ENCODE measurements at regions not wholly inside any gene's neighbourhood (a gene's known extent, or its start where the extent isn't known, plus 50 kb on each side); places are given as distances from the start of the nearest gene placed in this dataset.

- TF ChIP-seq, protein P1, sequence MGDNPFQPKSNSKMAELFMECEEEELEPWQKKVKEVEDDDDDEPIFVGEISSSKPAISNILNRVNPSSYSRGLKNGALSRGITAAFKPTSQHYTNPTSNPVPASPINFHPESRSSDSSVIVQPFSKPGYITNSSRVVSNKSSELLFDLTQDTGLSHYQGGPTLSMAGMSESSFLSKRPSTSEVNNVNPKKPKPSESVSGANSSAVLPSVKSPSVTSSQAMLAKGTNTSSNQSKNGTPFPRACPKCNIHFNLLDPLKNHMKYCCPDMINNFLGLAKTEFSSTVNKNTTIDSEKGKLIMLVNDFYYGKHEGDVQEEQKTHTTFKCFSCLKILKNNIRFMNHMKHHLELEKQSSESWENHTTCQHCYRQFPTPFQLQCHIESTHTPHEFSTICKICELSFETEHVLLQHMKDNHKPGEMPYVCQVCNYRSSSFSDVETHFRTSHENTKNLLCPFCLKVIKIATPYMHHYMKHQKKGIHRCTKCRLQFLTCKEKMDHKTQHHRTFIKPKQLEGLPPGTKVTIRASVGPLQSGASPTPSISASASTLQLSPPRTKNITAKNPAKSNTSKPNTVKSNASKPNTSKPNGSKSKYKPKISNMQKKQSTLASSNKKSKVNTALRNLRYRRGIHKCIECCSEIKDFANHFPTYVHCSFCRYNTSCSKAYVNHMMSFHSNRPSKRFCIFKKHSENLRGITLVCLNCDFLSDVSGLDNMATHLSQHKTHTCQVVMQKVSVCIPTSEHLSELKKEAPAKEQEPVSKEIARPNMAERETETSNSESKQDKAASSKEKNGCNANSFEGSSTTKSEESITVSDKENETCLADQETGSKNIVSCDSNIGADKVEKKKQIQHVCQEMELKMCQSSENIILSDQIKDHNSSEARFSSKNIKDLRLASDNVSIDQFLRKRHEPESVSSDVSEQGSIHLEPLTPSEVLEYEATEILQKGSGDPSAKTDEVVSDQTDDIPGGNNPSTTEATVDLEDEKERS (tag by site-specific recombination; IDR thresholded peaks at IDR 0.05), result no peak
- peak; percentile 58; the same call in 1 of the 2 replicates for TF ChIP-seq ZSCAN4 (tag by site-specific recombination; IDR thresholded peaks at IDR 0.05)
- no peak for TF ChIP-seq ZNF843 (tag by site-specific recombination; IDR thresholded peaks at IDR 0.05)
- peak; percentile 18; the same call in 1 of the 2 replicates for TF ChIP-seq ZNF473 (tag by site-specific recombination; IDR thresholded peaks at IDR 0.05)
- no peak for TF ChIP-seq ZNF654 (tag by site-specific recombination; IDR thresholded peaks at IDR 0.05; ENCODE audit: low read depth)
Measured at GRCh38 chr6:2376429-2377355, 131.3 kb upstream of the GMDS start (continued).

GRCh38 chr6:2375443-2375842, 130.0 kb upstream of the GMDS start:
- POLR2A ChIA-PET, result no interaction called here

More at GRCh38 chr6:2375443-2375842, 130.0 kb upstream of the GMDS start:
- TF ChIP-seq ZNF311 (tag by site-specific recombination; IDR thresholded peaks at IDR 0.05; ENCODE audit: borderline replicate concordance), result no peak
- no peak for TF ChIP-seq ZNF791 (tag by site-specific recombination; IDR thresholded peaks at IDR 0.05)
- TF ChIP-seq ZBTB48 (tag by site-specific recombination; IDR thresholded peaks at IDR 0.05), result no peak
- TF ChIP-seq ZFP37 (tag by site-specific recombination; IDR thresholded peaks at IDR 0.05), result no peak
- no peak for TF ChIP-seq HOXD13 (CRISPR knock-in tag; IDR thresholded peaks at IDR 0.05; ENCODE audit: borderline replicate concordance)
- no peak for TF ChIP-seq ZNF639 (tag by site-specific recombination; IDR thresholded peaks at IDR 0.05)
- TF ChIP-seq ZNF423 (tag by site-specific recombination; IDR thresholded peaks at IDR 0.05), result no peak
- TF ChIP-seq, protein P2, sequence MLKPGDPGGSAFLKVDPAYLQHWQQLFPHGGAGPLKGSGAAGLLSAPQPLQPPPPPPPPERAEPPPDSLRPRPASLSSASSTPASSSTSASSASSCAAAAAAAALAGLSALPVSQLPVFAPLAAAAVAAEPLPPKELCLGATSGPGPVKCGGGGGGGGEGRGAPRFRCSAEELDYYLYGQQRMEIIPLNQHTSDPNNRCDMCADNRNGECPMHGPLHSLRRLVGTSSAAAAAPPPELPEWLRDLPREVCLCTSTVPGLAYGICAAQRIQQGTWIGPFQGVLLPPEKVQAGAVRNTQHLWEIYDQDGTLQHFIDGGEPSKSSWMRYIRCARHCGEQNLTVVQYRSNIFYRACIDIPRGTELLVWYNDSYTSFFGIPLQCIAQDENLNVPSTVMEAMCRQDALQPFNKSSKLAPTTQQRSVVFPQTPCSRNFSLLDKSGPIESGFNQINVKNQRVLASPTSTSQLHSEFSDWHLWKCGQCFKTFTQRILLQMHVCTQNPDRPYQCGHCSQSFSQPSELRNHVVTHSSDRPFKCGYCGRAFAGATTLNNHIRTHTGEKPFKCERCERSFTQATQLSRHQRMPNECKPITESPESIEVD (tag by site-specific recombination; IDR thresholded peaks at IDR 0.05), result no peak
- TF ChIP-seq ZNF518A (tag by site-specific recombination; conservative IDR thresholded peaks at IDR 0.05; ENCODE audit: low read depth), result no peak
- TF ChIP-seq ZIC2 (tag by site-specific recombination; IDR thresholded peaks at IDR 0.05), result no peak
- no peak for TF ChIP-seq ZNF660 (tag by site-specific recombination; IDR thresholded peaks at IDR 0.05)
- no peak for TF ChIP-seq ZFP3 (tag by site-specific recombination; IDR thresholded peaks at IDR 0.05; ENCODE audit: low read depth)
- TF ChIP-seq ZNF248 (tag by site-specific recombination; IDR thresholded peaks at IDR 0.05), result no peak
- no peak for TF ChIP-seq GLI4 (tag by site-specific recombination; IDR thresholded peaks at IDR 0.05)
- TF ChIP-seq MEIS1 (CRISPR knock-in tag; IDR thresholded peaks at IDR 0.05; ENCODE audit: borderline replicate concordance), result no peak
- TF ChIP-seq ZNF211 (tag by site-specific recombination; IDR thresholded peaks at IDR 0.05; ENCODE audit: low read depth), result no peak
- TF ChIP-seq ZNF610 (tag by site-specific recombination; IDR thresholded peaks at IDR 0.05; ENCODE audit: borderline replicate concordance), result no peak
- Histone ChIP-seq H3K9me3 (ENCODE audit: control insufficient read depth, insufficient read depth, low read depth, low read length) (no peaks in the 10 kb centered on the region), H3K4me3 (ENCODE audit: low read depth, low read length) (no peak overlapping the region), H3K36me3 (ENCODE audit: control insufficient read depth in 2 of 2, insufficient read depth in 1 of 2, low read length in 2 of 2) (no peaks in the 10 kb centered on the region), H3K27ac (ENCODE audit: extremely low read depth, low read depth, low read length) (no peak overlapping the region), H3K4me1 (ENCODE audit: control insufficient read depth, insufficient read depth, low read length) (peaks cover 8% of the 10 kb centered on the region)
- CTCF ChIA-PET, result interaction anchor here (1.0 to 1.9 kb wide), 2 partner anchors 21 to 73 kb away, joined by 3 to 5 read pairs; no protein-coding TSS in a partner anchor
